ENCODE measurements at regions not wholly inside any gene's neighbourhood (a gene's known extent, or its start where the extent isn't known, plus 50 kb on each side); places are given as distances from the start of the nearest gene placed in this dataset.
"Not testable (repeated sequence)": the region's sequence is repeated elsewhere in the genome, so short reads cannot be mapped to it uniquely, and the experiment has no call there.

DNA sequence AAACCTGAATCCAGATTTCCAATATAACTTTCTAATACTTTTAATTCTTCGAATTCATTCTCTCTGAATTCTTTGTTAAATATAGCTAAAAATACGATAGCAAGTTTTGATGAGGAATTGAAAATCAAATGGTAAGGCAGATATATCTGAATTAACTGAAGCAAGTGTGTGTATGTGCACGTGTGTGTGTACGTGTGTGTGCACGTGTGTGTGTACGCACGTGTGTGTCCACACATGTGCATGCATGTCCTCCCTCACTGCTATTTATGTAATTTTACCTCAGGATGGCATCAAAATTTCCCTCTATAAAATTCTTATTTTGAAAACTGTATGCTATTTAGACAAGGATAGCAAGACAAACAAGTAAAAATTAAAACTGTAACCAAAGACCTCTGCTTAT lies 961.3 kb upstream of the CNTN5 start:
- TF ChIP-seq, protein P1, sequence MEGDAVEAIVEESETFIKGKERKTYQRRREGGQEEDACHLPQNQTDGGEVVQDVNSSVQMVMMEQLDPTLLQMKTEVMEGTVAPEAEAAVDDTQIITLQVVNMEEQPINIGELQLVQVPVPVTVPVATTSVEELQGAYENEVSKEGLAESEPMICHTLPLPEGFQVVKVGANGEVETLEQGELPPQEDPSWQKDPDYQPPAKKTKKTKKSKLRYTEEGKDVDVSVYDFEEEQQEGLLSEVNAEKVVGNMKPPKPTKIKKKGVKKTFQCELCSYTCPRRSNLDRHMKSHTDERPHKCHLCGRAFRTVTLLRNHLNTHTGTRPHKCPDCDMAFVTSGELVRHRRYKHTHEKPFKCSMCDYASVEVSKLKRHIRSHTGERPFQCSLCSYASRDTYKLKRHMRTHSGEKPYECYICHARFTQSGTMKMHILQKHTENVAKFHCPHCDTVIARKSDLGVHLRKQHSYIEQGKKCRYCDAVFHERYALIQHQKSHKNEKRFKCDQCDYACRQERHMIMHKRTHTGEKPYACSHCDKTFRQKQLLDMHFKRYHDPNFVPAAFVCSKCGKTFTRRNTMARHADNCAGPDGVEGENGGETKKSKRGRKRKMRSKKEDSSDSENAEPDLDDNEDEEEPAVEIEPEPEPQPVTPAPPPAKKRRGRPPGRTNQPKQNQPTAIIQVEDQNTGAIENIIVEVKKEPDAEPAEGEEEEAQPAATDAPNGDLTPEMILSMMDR (IDR thresholded peaks at IDR 0.05), result no peak
- no peak for DNase-seq (ENCODE audit: low spot score)
- no peak for ATAC-seq (ENCODE audit: low FRiP score)

DNA sequence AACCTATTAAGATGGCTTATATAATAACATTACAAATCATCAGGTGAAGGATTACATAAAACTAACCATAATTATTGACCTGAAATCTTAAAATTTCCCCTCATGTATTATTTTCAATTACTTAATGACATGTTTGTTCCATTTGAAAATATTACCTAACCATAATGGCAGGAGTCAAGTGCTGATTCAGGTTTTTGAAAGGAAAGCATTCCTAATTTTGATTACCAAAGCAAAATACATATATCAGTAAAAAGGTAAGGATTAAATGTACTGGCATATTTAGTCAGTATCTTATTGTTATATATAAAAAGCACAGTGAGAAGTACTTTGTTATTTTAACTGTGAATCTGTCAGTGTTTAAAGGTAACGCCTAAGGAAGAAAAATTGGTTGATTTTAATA lies 960.0 kb upstream of the CNTN5 start:
- DNase-seq (ENCODE audit: low spot score), result no peak
- ATAC-seq (ENCODE audit: low FRiP score), result no peak
- TF ChIP-seq, protein P1 (IDR thresholded peaks at IDR 0.05), result no peak

DNA sequence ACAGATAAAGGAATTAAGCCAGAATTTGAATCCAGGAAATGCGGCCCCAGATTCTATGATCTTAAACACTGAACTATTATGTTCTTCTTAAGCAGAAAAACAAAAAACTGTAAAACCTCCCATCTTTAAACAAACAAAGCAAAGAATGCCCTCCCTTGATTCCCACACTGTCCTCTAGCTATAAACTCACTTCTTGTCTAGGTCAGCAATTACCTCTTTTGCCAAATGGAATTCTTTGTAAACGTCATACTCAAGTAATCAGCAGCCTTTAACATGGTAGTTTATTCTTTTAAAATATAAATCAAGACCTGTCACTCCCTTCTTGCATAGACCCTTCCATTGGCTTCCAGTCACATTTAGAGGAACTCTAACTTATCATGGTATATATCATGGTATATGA lies 958.9 kb upstream of the CNTN5 start:
- DNase-seq (ENCODE audit: low spot score) (no peak), ATAC-seq (ENCODE audit: low FRiP score) (no peak)
- TF ChIP-seq, protein P1 (IDR thresholded peaks at IDR 0.05), result no peak

DNA sequence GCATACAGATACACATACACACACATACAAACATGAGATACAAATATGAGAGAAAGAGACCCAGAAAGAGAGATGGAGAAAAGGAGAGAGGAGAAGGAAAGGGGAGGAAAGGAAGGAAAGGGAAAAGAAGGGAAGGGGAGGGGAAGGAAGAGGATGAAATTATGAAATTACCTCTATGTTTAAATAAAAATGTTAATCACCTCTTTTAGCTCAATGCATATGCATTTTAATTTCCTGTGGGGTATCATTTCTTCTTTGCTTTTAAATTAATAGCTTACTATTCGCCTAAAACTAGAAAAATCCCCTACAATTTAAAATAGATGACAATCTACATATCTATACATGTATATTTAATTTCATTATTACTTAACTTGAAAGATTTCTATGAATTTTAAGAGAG lies 958.0 kb upstream of the CNTN5 start:
- DNase-seq (ENCODE audit: low spot score) (no peak), ATAC-seq (ENCODE audit: low FRiP score) (no peak)
- TF ChIP-seq, protein P1 (IDR thresholded peaks at IDR 0.05), result no peak

DNA sequence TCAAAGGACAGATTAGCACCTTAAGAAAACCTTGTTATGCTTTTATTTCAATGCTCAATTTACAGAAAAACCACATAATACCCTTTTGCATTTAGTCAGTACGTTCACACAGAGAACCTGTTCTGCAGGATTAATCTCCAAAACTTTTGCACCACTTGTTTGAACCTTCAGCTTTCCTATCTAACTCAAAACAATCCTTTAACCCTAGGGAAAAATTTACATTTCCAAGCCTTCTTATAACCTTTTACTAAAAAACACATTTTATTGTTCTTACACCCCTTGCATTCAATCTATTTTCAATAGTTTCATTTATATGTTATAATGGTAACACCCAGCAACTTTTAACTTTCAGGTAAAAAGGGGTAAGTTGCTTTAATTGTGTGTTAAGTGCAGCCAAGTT lies 952.5 kb upstream of the CNTN5 start:
- DNase-seq (ENCODE audit: low spot score), result no peak
- ATAC-seq (ENCODE audit: low FRiP score), result no peak
- TF ChIP-seq, protein P1 (IDR thresholded peaks at IDR 0.05), result no peak

GRCh38 chr11:98069147-98069546 lies 951.6 kb upstream of the CNTN5 start:
- not testable (repeated sequence) for DNase-seq (ENCODE audit: low spot score); ATAC-seq (ENCODE audit: low FRiP score)

DNA sequence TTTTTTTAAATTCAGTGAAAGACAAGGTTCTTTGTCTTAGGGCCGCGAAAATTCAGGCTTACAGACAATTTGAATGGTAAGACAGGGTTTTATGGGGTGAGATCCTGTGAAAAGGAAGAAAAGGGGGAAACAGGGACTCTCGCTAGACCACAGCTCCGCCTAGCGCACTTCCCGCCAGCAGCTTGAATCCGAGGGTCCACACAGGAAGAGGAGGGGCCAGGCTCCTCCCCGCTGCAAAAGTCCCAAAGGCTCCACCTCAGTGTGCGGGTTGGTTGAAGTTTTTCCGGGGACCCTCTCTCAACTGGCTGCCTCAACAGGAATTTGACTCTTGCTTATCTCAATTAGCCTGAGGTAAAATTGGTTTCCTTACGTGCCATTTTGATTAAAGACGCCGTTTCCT lies 950.9 kb upstream of the CNTN5 start:
- TF ChIP-seq, protein P1 (IDR thresholded peaks at IDR 0.05), result no peak
- ATAC-seq (ENCODE audit: low FRiP score) (no peak), DNase-seq (ENCODE audit: low spot score) (no peak)
